ENCODE measurements at regions not wholly inside any gene's neighbourhood (a gene's known extent, or its start where the extent isn't known, plus 50 kb on each side); places are given as distances from the start of the nearest gene placed in this dataset.

DNA sequence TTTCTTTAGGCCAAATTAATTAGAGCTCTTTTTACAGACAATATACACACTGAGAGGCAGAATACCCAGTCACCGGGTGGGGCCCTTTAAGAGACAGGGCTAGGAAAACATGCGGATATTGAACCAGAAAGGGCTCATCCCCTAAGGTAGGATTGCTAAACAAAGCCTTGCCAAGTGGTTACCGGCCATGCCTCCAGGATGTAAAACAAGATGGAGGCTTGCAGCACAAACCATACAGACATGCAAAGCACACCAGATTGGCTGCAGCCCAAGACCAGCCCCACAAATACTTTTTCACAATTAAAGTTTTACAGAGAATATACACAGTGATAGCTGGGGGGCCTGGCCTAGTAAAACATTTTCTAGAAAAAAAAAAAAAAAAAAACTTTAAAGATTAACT, 210.0 kb downstream of the KLHL4 start:
- H3K4me3 ChIP-seq = no peak overlapping the region
- no peak overlapping the region for H3K27ac ChIP-seq
- peaks cover 11% of the 10 kb centered on the region; the same call in 1 of the 2 replicates for H3K27me3 ChIP-seq
- H3K9me3 ChIP-seq (replicated peaks) = no peaks in the 10 kb centered on the region
- H3K36me3 ChIP-seq = no peaks in the 10 kb centered on the region
- DNase-seq = no peak
- H3K4me1 ChIP-seq = no peaks in the 10 kb centered on the region

DNA sequence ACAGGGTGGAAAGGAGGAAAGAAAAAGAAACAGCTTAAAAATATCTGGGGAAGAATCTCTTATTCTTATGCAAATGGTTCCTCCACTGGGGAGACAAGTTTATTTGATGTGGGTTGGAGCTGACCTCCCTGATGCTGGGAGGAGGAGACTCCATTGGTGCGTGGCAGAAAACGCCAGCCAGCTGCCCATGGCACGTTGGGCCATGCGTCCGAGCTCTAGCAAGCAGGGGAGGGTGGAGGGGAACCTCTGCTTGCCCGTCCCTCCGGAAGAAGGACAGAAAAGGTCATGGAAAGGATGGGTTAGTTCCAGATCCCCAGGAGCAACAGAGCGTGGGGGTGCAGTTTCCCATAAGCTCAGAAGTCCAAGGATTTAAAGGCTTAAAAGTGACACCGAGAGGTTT, 210.4 kb downstream of the KLHL4 start:
- no peaks in the 10 kb centered on the region for H3K9me3 ChIP-seq (replicated peaks)
- H3K27ac ChIP-seq = no peak overlapping the region
- no peaks in the 10 kb centered on the region for H3K4me1 ChIP-seq
- no peaks in the 10 kb centered on the region for H3K36me3 ChIP-seq
- H3K4me3 ChIP-seq = no peak overlapping the region
- peaks cover 11% of the 10 kb centered on the region; the same call in 1 of the 2 replicates for H3K27me3 ChIP-seq
- DNase-seq = no peak

DNA sequence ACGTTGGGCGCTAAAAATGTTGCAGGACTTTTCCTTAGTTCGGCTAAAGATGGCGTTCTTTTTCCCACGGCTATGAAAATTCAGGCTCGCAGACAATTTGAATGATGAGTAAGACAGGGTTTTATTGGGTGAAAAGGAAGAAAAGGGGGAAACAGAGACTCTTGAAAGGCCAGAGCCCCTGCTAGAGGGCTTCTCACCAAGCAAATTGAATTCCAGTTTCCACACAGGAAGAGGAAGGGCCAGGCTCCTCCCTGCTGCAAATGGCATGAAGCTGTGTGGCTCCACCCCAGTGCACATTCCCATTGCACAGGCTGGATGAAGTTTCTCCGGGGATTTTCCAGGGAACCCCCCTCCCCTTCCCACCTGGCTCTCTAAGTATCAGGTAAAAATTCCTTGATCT, 210.9 kb downstream of the KLHL4 start:
- no peak for DNase-seq
- no peaks in the 10 kb centered on the region for H3K9me3 ChIP-seq (replicated peaks)
- no peak overlapping the region for H3K27ac ChIP-seq
- no peak overlapping the region for H3K4me3 ChIP-seq
- peaks cover 10% of the 10 kb centered on the region; the same call in 1 of the 2 replicates for H3K27me3 ChIP-seq
- no peaks in the 10 kb centered on the region for H3K4me1 ChIP-seq
- no peaks in the 10 kb centered on the region for H3K36me3 ChIP-seq

DNA sequence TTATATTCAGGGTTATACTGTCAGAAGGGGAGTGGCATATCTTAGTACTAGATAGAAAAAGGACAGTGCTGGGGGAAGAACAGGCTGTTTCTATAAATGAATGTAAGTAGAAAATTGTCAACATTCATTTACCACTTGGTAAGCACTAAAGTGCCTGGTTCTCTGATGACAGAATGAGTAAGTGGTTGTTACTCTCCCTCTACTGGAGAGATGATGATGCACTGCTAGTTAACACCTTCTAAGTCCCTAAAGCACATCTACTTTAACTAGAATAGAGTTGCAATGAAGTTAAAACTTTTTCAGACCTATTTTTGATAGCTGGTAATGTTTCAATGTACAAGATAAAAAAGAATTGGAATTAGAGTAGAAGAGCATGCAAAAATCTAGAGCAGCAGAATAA, 214.5 kb downstream of the KLHL4 start:
- no peak for DNase-seq
- H3K4me1 ChIP-seq = no peaks in the 10 kb centered on the region
- no peaks in the 10 kb centered on the region for H3K27me3 ChIP-seq
- H3K27ac ChIP-seq = no peak overlapping the region
- H3K36me3 ChIP-seq = no peaks in the 10 kb centered on the region
- no peak overlapping the region for H3K4me3 ChIP-seq
- H3K9me3 ChIP-seq (replicated peaks) = no peaks in the 10 kb centered on the region

DNA sequence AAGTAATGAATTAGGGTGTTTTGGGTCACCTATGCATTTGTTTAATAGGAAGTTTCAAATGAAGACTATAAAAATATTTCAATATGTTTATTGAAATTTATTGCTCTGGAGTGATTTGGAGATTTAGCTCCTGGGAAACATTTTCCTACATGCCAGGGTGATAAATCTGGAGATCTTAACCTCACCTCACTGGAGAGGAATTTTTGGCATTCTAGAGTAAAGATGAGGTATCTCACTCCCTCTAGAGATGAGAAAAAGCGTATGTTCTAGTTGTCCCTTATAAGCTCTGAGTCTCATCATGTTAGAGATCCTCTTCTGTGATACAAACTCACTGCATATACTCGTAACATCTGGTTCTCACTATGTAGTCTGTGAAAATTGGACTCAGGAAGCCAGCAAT, 219.0 kb downstream of the KLHL4 start:
- H3K36me3 ChIP-seq = no peaks in the 10 kb centered on the region
- DNase-seq = no peak
- H3K4me3 ChIP-seq = no peak overlapping the region
- no peaks in the 10 kb centered on the region for H3K27me3 ChIP-seq
- H3K4me1 ChIP-seq = no peaks in the 10 kb centered on the region
- H3K9me3 ChIP-seq (replicated peaks) = no peaks in the 10 kb centered on the region
- no peak overlapping the region for H3K27ac ChIP-seq

DNA sequence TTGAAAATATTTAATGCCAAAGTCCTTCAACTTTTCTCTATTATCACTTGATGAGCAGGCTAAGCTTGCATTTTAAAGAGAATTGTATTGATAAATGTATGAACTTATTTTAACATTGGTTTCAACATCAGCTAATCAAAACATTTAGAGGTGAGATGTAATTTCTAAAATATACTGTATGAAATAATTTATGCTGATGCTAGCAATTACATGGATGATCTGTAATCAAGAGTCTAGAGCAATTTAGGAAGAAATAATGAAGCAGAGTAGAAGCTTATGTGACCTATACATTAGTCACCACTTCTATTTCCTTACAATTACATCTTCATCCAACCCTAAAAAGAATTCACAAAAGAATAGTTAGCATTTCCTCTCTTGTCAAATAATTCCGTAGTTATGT, 226.8 kb downstream of the KLHL4 start:
- no peaks in the 10 kb centered on the region for H3K27me3 ChIP-seq
- no peak for DNase-seq
- H3K4me3 ChIP-seq = no peak overlapping the region
- H3K9me3 ChIP-seq (replicated peaks) = no peaks in the 10 kb centered on the region
- H3K36me3 ChIP-seq = no peaks in the 10 kb centered on the region
- no peaks in the 10 kb centered on the region for H3K4me1 ChIP-seq
- no peak overlapping the region for H3K27ac ChIP-seq

DNA sequence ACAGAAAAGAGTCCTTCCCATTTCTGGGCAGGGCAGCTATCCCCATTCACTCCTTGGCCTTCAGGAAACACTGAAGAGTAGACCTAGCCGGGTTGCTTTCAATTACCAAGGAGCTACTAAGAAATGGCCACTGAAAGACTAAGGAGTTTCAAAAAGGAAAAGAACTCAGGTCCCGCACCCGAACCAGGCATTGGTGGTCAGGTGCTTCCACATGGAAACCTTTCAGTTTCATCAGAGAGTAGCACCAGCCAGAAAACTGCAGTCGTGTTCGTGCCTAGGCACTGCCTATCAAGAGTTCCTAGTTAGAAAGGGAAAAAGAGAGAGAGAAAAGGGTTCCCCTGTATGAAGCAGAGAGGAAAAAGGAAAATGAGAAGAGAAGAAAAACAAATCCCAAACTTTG, 237.9 kb downstream of the KLHL4 start:
- Histone ChIP-seq H3K36me3 (no peaks in the 10 kb centered on the region), H3K4me3 (no peak overlapping the region), H3K27ac (no peak overlapping the region), H3K9me3 (replicated peaks) (no peaks in the 10 kb centered on the region), H3K4me1 (no peaks in the 10 kb centered on the region), H3K27me3 (no peaks in the 10 kb centered on the region; the same call in 1 of the 2 replicates)
- no peak for DNase-seq

DNA sequence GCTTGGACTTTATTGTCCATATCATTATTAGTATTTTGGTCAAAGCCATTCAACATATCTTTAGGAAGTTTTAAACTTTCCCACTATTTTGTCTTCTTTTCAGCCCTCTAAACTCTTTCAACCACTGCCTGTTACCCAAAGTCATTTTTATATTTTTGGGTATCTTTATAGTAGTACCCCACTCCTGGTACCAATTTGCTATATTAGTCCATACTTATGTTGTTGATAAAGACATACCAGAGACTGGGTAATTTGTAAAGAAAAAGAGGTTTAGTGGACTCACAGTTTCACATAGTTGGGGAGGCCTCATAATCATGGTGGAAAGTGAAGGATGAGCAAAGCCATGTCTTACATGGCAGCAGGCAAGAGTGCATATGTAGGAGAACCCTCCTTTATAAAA, 271.4 kb downstream of the KLHL4 start:
- no peak overlapping the region for H3K4me3 ChIP-seq
- no peak overlapping the region for H3K27ac ChIP-seq
- DNase-seq = no peak
- no peaks in the 10 kb centered on the region for H3K9me3 ChIP-seq (replicated peaks)
- no peaks in the 10 kb centered on the region for H3K27me3 ChIP-seq
- H3K36me3 ChIP-seq = no peaks in the 10 kb centered on the region
- no peaks in the 10 kb centered on the region for H3K4me1 ChIP-seq

DNA sequence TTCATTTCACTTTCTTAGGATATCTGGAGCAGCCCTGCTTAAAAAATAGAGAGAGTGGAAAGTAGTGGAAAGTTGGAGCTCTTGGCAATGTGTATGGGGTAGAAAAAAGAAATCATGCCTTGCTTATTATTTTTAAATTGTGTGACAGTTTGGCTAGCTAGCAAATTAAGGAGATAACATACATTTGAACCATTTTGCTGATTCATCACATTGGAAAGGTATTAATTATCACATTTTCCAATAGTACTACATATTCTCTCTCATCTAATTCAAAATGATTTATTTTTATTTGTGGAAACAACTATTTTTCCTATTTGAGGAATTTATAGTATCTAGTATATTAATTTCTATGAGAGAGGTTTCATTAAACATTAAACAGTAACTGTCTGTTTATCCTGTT, 280.4 kb downstream of the KLHL4 start:
- Histone ChIP-seq H3K9me3 (replicated peaks) (no peaks in the 10 kb centered on the region), H3K4me3 (no peak overlapping the region), H3K27me3 (no peaks in the 10 kb centered on the region), H3K4me1 (no peaks in the 10 kb centered on the region), H3K27ac (no peak overlapping the region), H3K36me3 (no peaks in the 10 kb centered on the region)
- DNase-seq = no peak

DNA sequence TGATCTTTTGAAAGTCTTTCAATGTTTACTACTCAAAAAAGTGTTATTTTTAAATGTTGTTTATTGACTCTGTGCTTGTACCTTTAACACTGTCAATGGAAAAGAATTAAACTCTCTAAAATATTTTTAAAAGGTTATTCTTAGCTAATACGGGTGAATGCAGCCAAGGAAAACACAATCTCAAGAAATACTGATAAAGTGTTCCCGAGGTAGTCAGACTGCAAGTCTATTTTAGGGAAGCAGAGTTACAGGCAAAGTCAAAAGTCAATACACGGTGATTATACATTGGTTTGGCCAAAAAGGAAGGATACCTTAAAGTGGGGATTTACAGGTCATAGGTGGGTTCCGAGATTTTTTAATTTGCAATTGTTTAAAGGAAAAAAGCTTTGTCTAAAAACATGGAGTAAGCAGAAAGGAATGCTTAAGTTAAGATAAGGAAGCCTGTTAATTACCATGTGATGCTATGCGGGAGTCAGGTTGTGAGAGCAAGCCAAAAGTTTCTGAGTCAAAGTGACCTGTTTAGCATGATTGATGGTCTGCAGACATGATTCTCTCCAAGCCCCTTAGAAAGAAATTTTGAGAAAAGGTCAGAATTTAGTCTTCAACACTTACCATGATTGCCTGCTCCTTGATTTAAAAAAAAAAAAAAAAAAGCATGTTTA, 288.4 kb downstream of the KLHL4 start:
- no peak overlapping the region for H3K4me3 ChIP-seq
- H3K4me1 ChIP-seq = no peaks in the 10 kb centered on the region
- DNase-seq = no peak
- H3K36me3 ChIP-seq = no peaks in the 10 kb centered on the region
- H3K9me3 ChIP-seq (replicated peaks) = no peaks in the 10 kb centered on the region
- no peak overlapping the region for H3K27ac ChIP-seq
- H3K27me3 ChIP-seq = no peaks in the 10 kb centered on the region; the same call in 1 of the 2 replicates

DNA sequence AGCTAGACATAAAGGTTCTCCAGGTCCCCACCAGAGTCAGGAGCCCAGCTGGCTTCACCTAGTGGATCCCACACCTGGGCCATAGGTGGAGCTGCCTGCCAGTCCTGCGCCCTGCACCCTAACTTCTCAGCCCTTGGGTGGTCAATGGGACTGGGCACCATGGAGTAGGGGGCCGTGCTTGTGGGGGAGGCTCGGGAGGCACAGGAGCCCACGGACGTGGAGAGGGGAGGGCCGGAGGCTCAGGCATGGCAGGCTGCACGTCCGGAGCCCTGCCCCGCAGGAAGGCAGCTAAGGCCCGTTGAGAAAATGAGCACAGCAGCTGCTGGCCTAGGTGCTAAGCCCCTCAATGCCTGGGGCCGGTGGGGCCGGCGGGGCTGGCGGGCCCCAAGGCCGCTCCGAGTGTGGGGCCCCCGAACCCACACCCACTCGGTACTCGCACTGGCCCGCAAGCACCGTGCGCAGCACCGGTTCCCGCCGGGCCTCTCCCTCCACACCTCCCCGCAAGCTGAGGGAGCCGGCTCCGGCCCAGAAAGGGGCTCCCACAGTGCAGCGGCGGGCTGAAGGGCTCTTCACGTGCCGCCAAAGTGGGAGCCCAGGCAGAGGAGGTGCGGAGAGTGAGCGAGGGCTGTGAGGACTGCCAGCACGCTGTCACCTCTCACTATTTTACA, 291.1 kb downstream of the KLHL4 start:
- Histone ChIP-seq H3K9me3 (replicated peaks) (no peaks in the 10 kb centered on the region), H3K27me3 (no peaks in the 10 kb centered on the region; the same call in 1 of the 2 replicates), H3K36me3 (no peaks in the 10 kb centered on the region), H3K4me1 (no peaks in the 10 kb centered on the region), H3K27ac (no peak overlapping the region), H3K4me3 (no peak overlapping the region)
- no peak for DNase-seq

DNA sequence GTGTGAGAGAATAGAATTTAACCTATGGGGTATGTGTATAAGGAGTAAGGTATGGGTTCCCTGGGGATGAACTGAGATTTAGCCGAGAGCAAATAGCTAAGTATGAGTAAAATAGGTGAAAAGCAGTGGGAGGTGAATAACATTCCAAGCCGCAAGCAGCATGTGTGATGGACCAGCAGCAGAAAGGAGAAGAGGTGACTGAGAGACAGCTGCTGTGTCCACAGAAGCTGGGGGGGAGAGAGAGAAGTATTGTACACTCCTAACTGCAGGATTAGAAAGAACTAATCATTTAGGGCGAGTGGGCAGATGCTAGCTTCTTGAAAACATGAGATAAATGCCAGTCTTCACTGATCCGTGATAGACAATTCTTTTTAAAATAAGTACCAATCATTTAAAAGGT, 296.0 kb downstream of the KLHL4 start:
- no peak overlapping the region for H3K4me3 ChIP-seq
- H3K27me3 ChIP-seq = peaks cover 2% of the 10 kb centered on the region; the same call in 1 of the 2 replicates

DNA sequence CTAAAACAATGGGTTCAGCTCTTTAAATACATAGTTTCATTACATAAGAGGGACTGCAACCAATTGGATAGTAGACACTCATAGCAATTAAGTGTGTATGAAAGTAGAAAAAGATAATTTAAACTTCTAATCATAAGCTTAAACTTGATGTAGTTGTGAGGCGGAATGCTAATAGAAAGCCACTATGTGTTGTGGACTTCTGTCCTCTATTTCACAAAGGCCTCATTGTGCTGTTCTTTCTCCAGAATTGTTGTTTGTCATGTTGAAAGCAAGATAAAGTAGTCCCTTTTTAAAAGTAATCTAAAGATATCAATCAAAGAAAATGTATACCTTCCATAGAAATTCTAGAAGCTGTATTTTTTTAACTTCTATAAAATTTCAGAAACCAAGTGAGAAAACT, 329.4 kb downstream of the KLHL4 start:
- H3K36me3 ChIP-seq = no peaks in the 10 kb centered on the region
- no peak for DNase-seq
- H3K4me1 ChIP-seq = no peaks in the 10 kb centered on the region
- no peaks in the 10 kb centered on the region for H3K9me3 ChIP-seq (replicated peaks)
- no peak overlapping the region for H3K4me3 ChIP-seq
- H3K27me3 ChIP-seq = peaks cover 3% of the 10 kb centered on the region; the same call in 1 of the 2 replicates
- H3K27ac ChIP-seq = no peak overlapping the region

More for the DNA sequence above, 296.0 kb downstream of the KLHL4 start:
- H3K4me1 ChIP-seq = no peaks in the 10 kb centered on the region
- H3K36me3 ChIP-seq = no peaks in the 10 kb centered on the region
- no peak overlapping the region for H3K27ac ChIP-seq
- H3K9me3 ChIP-seq (replicated peaks) = no peaks in the 10 kb centered on the region
- DNase-seq = no peak

DNA sequence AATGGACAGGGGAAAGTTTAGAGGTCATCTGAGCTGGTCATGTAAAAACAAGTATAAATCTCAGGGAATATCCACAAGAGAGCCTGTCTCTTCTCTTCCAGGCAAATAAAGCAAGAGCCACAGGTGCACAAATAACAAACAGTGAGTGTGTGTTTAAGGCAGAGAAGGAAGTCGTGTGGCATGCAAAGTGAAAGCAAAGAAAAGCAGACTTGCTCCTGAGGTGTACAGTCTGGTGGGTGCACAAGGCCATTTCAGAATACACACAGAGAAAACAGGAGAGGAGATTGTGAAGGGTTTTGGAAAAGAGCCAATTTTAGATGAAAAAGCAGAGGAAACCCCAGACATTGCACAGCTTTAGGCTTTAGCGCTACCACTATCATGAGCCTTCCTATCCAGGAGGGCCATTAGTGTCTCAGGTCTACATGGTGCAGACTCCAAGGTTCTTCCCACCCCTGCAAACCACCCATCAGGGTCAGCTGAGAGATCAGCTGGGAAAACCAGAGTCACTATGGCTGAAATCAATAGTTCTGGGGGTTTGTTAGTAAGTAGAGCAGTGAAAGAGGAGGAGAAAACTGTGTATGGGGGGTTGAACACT, 355.8 kb downstream of the KLHL4 start:
- H3K27me3 ChIP-seq = no peaks in the 10 kb centered on the region
- H3K27ac ChIP-seq = no peak overlapping the region
- H3K4me3 ChIP-seq = no peak overlapping the region
- peak in 1 of 2 experiments; percentile 4 for DNase-seq
- H3K36me3 ChIP-seq = no peaks in the 10 kb centered on the region
- no peaks in the 10 kb centered on the region for H3K9me3 ChIP-seq (replicated peaks)
- no peaks in the 10 kb centered on the region for H3K4me1 ChIP-seq

DNA sequence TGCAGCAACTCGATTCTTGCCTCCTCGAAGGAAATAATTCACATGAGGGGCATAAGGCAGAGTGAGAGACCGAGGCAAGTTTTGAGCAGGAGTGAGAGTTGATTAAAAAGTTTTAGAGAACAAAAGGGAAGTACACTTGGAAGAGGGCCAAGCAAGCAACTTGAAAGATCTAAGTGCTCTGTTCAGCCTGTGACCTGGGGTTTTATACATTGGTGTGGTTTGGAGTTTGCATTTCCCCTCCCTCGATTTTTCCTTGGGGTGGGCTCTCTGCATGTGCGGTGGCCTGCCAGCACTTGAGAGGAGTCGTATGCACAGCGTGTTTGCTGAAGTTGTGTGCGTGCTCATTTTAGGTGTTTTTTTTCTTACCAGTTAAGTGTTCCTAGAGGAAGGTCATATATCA, 356.4 kb downstream of the KLHL4 start:
- DNase-seq = no peak
- no peak overlapping the region for H3K27ac ChIP-seq
- H3K36me3 ChIP-seq = no peaks in the 10 kb centered on the region
- H3K4me1 ChIP-seq = no peaks in the 10 kb centered on the region
- H3K27me3 ChIP-seq = no peaks in the 10 kb centered on the region
- no peaks in the 10 kb centered on the region for H3K9me3 ChIP-seq (replicated peaks)
- no peak overlapping the region for H3K4me3 ChIP-seq

Data from SJCRH30 (cell line).